HG02884 (cell line): ENCODE measurements at regions not wholly inside any gene's neighbourhood (a gene's known extent, or its start where the extent isn't known, plus 50 kb on each side); places are given as distances from the start of the nearest gene placed in this dataset.

Experiments used
- ATAC-seq: cut with Tn5 transposase; IDR thresholded peaks from one replicate; pipeline ENCODE4 v1.9.1; 2021; ENCODE audit warnings: mild to moderate bottlenecking, moderate library complexity; ENCODE audit not compliant: unreplicated experiment

GRCh38 chr2:41736105-41736567, 311.7 kb upstream of the PKDCC start:
- peak; percentile 91 for ATAC-seq

- ATAC-seq, result peak; percentile 18
Measured at GRCh38 chr2:41736586-41736985, 311.2 kb upstream of the PKDCC start.

- no peak for ATAC-seq
Measured at GRCh38 chr2:41737888-41738287, 309.9 kb upstream of the PKDCC start.

- ATAC-seq, result peak; percentile 99
Measured at GRCh38 chr2:41741951-41742595, 305.7 kb upstream of the PKDCC start.

GRCh38 chr2:41743324-41743723, 304.5 kb upstream of the PKDCC start:
- ATAC-seq, result no peak

DNA sequence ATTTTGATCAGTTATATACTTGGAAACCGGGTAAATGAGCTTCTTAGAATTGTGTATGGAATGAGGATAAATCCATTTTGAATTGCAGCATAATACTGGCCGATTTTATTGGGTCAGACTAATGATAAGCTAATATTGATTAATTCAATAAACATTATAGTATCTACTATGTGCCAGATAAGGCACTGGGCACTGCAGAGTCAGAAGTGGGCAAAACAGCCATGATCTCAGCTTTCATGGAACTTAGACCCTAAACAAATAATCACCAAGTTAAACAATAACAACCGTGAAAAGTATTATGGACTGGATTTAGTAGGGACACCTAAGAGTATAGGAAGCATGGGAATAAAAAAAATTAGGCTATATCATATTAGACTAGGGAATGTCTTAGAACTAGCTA, 297.0 kb upstream of the PKDCC start:
- no peak for ATAC-seq

DNA sequence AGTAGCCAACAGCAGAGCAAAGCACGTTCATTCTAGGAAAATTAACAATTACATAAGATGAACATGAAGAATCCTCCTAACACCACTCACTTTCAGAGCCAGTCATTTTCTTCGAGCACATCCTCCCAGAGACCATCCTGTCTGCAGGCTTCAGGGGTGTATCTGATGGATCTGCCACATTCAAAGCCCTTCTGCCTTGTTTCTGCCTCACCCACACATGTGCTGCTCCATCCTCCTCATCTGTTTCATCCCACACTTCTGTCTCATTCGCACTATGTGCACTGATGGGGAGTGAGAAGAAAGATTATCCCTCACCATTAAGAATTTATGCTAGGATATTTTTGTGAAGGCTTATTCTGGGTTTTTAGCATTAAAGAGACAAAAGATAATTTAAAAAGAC, 287.9 kb upstream of the PKDCC start:
- ATAC-seq, result no peak

GRCh38 chr2:41763141-41763540, 284.7 kb upstream of the PKDCC start:
- no peak for ATAC-seq

- ATAC-seq, result no peak
Measured at GRCh38 chr2:41764131-41764530, 283.7 kb upstream of the PKDCC start.

- no peak for ATAC-seq
Measured at GRCh38 chr2:41764919-41765318, 282.9 kb upstream of the PKDCC start.

- no peak for ATAC-seq
Measured at GRCh38 chr2:41768310-41768709, 279.5 kb upstream of the PKDCC start.

DNA sequence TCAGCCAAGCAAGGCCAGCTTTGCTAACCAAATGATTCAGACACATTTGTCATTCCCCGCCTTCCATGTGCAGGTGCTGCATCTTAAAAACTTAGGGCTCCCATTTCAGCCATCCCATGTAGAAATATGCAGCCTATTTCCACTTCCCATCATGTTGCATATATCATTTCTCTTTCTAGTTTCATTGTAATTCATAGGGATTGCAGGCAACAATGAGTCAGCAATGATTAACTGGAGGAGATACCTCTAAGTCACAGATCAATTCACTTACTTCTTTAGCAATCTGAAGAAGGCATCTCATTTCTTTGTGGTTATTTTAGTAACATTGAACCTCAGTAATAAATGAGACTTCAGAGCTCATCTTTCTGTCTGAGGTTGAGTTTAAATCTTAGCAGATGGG, 276.1 kb upstream of the PKDCC start:
- no peak for ATAC-seq

GRCh38 chr2:41772697-41773096, 275.1 kb upstream of the PKDCC start:
- no peak for ATAC-seq

DNA sequence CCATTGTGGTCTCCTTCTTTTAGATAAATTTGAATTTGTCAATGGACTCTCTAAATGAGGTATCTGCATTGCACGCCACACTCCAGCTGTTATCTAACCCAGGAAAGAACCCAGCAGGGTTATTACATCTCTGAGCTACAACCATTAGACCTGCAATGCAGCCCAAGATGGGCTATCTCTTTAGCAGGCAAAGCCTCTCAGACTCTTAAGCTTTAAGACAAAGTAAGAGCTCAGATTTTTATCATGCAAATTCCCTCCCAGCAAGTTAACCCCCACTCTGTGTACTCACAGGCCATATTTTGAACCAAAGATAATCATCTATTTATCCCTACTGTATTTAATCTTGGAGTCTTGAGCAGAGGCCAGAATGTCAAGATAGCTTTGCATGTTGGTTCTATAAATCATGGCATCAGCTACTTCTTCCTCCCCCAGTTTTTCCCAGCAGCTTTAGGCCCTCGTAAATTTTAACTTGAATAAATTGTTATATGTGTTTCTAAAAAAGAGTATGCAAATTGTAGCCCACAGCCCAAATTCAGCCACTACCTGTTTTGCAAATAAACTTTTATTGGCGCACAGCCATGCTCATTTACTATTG, 273.7 kb upstream of the PKDCC start:
- ATAC-seq, result no peak

DNA sequence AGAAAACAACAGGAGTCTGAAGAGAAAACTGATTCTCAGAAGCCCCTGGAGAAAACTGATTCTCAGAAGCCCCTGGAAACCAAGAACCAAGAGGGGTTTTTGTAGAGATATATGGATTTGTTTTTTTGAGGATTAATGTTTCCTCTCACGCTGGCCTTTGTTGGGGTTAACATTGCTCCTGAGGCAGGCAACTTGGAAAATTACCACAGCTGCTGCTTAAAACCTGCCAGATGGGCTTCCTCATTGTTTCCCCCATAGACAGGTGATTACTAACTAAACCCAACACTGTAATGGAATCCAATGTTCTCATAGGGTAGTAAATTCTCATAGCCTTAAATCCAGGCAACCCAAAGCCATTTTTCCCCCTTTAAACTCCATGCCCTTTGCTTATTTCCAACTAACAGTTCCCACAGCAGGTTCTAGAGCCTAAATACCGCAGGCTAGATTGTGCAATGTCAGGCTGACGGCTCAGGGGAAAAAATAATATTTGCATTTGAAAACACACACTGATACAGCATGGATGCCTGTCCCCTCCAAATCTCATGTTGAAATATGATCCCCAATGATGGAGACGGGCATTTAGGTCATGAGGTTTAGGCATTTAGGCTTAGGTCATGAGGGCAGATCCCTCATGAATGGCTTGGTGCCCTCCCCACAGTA, 272.3 kb upstream of the PKDCC start:
- ATAC-seq, result no peak

DNA sequence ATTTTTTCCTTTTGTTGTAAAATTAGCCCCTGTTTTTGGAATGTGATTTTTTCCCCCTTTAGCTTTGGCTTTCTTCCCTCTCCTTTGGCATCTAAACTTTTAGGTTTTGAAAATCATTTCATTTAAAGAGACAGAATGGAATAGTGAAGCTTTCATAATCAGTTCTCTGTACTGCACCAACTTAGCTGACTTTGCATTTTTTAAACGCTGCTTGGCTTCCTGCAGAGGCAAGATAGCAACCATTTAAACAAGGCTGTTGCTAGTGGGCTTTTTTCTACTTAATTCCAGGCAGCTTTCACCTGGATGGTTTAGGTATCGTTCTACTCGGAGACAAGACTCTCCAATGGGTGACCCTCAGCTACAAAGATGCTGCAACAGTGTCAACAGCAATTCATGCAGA, 267.9 kb upstream of the PKDCC start:
- ATAC-seq, result no peak

GRCh38 chr2:41782306-41783158, 265.3 kb upstream of the PKDCC start:
- peak; percentile 67 for ATAC-seq

DNA sequence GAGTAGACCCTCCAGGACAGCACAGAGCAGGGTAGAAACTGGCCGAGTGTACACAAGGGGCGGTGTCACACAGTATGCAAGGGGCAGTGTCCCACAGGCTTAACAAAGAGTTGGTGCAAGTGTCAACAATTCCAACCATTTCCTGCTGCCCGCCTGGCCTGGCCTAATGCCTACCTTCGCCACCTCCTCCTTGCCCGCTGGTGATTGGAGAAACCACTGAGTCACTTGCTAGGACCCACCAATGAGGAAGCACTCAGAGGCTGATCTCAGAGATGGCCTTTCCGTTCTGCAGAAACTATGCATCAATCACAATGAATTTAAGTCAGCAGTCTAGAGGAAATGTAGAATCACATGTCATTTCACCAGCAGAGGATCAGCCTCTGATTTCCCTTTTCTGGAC, 263.3 kb upstream of the PKDCC start:
- no peak for ATAC-seq

DNA sequence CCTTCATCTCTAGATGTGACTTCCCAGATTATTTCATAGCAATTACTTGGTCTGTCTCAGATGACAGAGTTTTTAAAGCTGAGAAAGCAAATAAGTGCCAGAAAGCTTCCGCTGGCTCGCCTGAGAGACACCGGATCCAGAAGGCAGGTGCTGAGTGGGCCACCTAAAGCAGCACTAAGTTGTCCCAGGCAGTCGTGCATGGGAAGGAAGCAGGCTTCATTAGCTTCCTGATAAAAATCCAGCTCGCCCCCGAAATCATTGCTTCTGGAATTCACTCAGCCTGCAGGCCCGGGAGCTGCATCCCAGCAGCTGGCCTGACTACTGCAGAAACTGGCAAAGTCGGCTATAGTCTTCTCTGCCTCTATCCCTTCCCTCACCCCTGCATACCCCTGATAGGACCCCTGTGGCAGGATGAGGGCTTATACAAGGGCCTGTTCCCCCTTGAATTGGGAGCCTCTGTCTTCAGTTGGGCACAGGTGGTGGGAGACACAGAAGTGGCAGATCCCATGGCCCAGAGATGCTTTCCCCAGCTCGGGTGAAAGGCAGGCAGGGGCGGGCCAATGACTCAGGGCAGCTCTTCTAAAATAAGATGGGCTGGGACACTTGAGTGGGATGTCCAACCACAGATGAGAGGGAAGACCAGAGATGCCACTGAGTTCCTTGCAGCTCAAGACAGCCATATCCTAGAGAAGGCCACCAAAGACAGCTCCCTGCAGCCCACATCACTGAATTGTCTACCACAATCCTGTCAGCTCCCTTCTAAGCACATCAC, 262.4 kb upstream of the PKDCC start:
- no peak for ATAC-seq

GRCh38 chr2:41791523-41791922, 256.3 kb upstream of the PKDCC start:
- peak; percentile 48 for ATAC-seq

- ATAC-seq, result no peak
Measured at GRCh38 chr2:41803361-41803760, 244.5 kb upstream of the PKDCC start.
